ENCODE measurements at regions not wholly inside any gene's neighbourhood (a gene's known extent, or its start where the extent isn't known, plus 50 kb on each side); places are given as distances from the start of the nearest gene placed in this dataset.
A peak's percentile ranks its signal among the peaks of the same experiment; 100 is the strongest.

GRCh38 chr11:8331767-8332166, 68.1 kb upstream of the LMO1 start:
- DNase-seq = peak; percentile 20
- Histone ChIP-seq H3K36me3 (replicated peaks) (no peaks in the 10 kb centered on the region), H3K27me3 (replicated peaks) (no peaks in the 10 kb centered on the region), H3K27ac (no peak overlapping the region), H3K4me3 (ENCODE audit: low read depth, low read length) (no peak overlapping the region)
- TF ChIP-seq, protein P1, sequence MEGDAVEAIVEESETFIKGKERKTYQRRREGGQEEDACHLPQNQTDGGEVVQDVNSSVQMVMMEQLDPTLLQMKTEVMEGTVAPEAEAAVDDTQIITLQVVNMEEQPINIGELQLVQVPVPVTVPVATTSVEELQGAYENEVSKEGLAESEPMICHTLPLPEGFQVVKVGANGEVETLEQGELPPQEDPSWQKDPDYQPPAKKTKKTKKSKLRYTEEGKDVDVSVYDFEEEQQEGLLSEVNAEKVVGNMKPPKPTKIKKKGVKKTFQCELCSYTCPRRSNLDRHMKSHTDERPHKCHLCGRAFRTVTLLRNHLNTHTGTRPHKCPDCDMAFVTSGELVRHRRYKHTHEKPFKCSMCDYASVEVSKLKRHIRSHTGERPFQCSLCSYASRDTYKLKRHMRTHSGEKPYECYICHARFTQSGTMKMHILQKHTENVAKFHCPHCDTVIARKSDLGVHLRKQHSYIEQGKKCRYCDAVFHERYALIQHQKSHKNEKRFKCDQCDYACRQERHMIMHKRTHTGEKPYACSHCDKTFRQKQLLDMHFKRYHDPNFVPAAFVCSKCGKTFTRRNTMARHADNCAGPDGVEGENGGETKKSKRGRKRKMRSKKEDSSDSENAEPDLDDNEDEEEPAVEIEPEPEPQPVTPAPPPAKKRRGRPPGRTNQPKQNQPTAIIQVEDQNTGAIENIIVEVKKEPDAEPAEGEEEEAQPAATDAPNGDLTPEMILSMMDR (IDR thresholded peaks at IDR 0.05; ENCODE audit: low read depth, low read length, missing control alignments) = no peak
- in situ Hi-C loops (cut with HindIII; ENCODE audit: low pct_ligation_motif_present, low sequenced_read_pairs) = no loop called here

DNA sequence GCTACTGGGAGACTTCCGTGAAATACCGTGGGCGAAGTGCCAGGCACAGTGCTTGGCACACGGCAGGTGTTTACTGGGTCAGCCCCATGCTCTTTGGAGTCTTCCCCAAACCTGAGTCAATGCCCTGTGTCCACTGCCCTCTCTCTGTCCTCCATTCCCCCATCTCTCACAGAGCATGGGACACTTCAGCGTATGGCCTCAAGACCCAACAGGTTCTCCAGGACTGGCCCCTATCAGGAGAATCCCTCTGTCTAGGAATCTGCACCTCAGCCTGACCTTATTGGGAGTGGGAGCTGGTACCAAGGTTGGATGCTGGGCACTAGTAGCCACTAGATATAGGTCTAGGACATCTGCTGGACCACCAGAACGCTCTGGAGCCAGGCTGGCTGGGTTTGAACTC, 67.2 kb upstream of the LMO1 start:
- in situ Hi-C loops (cut with HindIII; ENCODE audit: low pct_ligation_motif_present, low sequenced_read_pairs) = no loop called here
- DNase-seq = no peak
- no peaks in the 10 kb centered on the region for H3K27me3 ChIP-seq (replicated peaks)
- H3K27ac ChIP-seq = no peak overlapping the region
- no peaks in the 10 kb centered on the region for H3K36me3 ChIP-seq (replicated peaks)
- TF ChIP-seq, protein P1 (IDR thresholded peaks at IDR 0.05; ENCODE audit: low read depth, low read length, missing control alignments) = no peak
- no peak overlapping the region for H3K4me3 ChIP-seq (ENCODE audit: low read depth, low read length)

DNA sequence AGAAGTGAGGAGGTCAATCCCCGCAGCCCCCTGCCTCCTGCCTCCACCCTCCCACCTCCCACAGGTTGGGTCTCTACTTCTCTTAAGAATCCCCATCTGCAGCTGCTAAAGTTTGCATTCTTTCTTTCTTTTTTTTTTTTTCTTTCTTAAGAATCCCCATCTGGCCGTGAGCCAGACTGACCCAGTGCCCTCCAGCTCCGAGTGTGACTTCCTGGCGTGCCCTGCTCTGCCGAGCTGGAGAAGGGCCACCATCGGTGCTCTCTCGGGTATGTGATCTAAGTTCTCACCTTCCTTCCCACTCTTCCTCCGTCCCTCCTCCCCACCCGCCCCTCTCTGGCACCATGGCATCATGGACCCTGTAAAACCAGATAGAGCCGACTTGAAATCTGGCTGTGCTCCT, 66.7 kb upstream of the LMO1 start:
- H3K4me3 ChIP-seq (ENCODE audit: low read depth, low read length) = no peak overlapping the region
- no peak overlapping the region for H3K27ac ChIP-seq
- no peaks in the 10 kb centered on the region for H3K27me3 ChIP-seq (replicated peaks)
- in situ Hi-C loops (cut with HindIII; ENCODE audit: low pct_ligation_motif_present, low sequenced_read_pairs) = no loop called here
- TF ChIP-seq, protein P1 (IDR thresholded peaks at IDR 0.05; ENCODE audit: low read depth, low read length, missing control alignments) = no peak
- no peak for DNase-seq
- H3K36me3 ChIP-seq (replicated peaks) = no peaks in the 10 kb centered on the region

GRCh38 chr11:8329847-8330361, 66.2 kb upstream of the LMO1 start:
- TF ChIP-seq, protein P1 (IDR thresholded peaks at IDR 0.05; ENCODE audit: low read depth, low read length, missing control alignments) = no peak
- H3K4me3 ChIP-seq (ENCODE audit: low read depth, low read length) = no peak overlapping the region

DNA sequence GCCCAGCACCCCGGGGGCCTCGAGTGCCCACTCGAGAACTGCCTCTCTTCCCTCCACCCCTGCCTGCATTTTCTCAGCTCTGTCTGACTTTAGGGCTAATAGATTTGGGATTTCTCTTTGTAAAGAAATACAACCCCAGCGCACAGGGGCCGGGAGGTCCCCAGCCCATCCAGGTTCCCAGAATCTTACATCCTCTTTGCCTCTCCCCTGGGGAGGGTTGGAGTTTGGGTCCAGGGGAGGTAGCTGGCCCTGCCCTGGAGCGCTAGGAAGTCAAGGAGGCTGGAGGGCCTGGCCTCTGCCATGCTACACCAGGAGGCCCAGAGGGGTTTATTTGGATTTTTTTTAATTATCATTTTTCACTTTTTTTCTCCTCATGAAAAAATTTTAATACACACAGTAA, 65.7 kb upstream of the LMO1 start:
- in situ Hi-C loops (cut with HindIII; ENCODE audit: low pct_ligation_motif_present, low sequenced_read_pairs) = no loop called here
- H3K27ac ChIP-seq = no peak overlapping the region
- no peaks in the 10 kb centered on the region for H3K27me3 ChIP-seq (replicated peaks)
- TF ChIP-seq, protein P1 (IDR thresholded peaks at IDR 0.05; ENCODE audit: low read depth, low read length, missing control alignments) = no peak
- no peak for DNase-seq
- no peak overlapping the region for H3K4me3 ChIP-seq (ENCODE audit: low read depth, low read length)
- no peaks in the 10 kb centered on the region for H3K36me3 ChIP-seq (replicated peaks)

More at GRCh38 chr11:8329847-8330361, 66.2 kb upstream of the LMO1 start:
- Histone ChIP-seq H3K36me3 (replicated peaks) (no peaks in the 10 kb centered on the region), H3K27ac (no peak overlapping the region), H3K27me3 (replicated peaks) (no peaks in the 10 kb centered on the region)
- DNase-seq = no peak
- in situ Hi-C loops (cut with HindIII; ENCODE audit: low pct_ligation_motif_present, low sequenced_read_pairs) = no loop called here

GRCh38 chr11:8328848-8329330, 65.2 kb upstream of the LMO1 start:
- H3K27ac ChIP-seq = no peak overlapping the region
- H3K4me3 ChIP-seq (ENCODE audit: low read depth, low read length) = no peak overlapping the region
- no peaks in the 10 kb centered on the region for H3K36me3 ChIP-seq (replicated peaks)
- in situ Hi-C loops (cut with HindIII; ENCODE audit: low pct_ligation_motif_present, low sequenced_read_pairs) = no loop called here
- peak; percentile 78 for DNase-seq
- TF ChIP-seq, protein P1 (IDR thresholded peaks at IDR 0.05; ENCODE audit: low read depth, low read length, missing control alignments) = peak; percentile 97
- no peaks in the 10 kb centered on the region for H3K27me3 ChIP-seq (replicated peaks)

All from brain microvascular endothelial cell (primary cell).